H1 (cell line): ENCODE measurements at regions not wholly inside any gene's neighbourhood (a gene's known extent, or its start where the extent isn't known, plus 50 kb on each side); places are given as distances from the start of the nearest gene placed in this dataset.

ENCODE experiments used
- ATF3 ChIP-seq: IDR thresholded peaks from 2 replicates; pipeline ENCODE4 v1.6.1; 2011; ENCODE audit warnings: low read depth, mild to moderate bottlenecking, low read length; ENCODE audit not compliant: insufficient read depth
- KDM1A ChIP-seq: fragments of 200-600, 300-600 bp; sonication (generic); IDR thresholded peaks from 2 replicates; pipeline ENCODE4 v1.7.1; 2016; ENCODE audit warnings: mild to moderate bottlenecking, low read length, borderline replicate concordance
- RFX5 ChIP-seq: IDR thresholded peaks from 2 replicates; pipeline ENCODE4 v1.6.1; 2011; ENCODE audit warnings: low read depth, low read length, improper control_type of control experiment, borderline replicate concordance

- no peak for TF ChIP-seq ATF3
- no peak for TF ChIP-seq KDM1A
- no peak for TF ChIP-seq RFX5
These were observed 376.4 kb downstream of the RBM43 start (continued) for GRCh38 chr2:150885236-150885635.
